HG02610 (cell line): ENCODE measurements at regions not wholly inside any gene's neighbourhood (a gene's known extent, or its start where the extent isn't known, plus 50 kb on each side); places are given as distances from the start of the nearest gene placed in this dataset.
"Not testable (repeated sequence)": the region's sequence is repeated elsewhere in the genome, so short reads cannot be mapped to it uniquely, and the experiment has no call there.

ENCODE experiments used
- ATAC-seq: cut with Tn5 transposase; IDR thresholded peaks from one replicate; pipeline ENCODE4 v1.9.1; 2021; ENCODE audit warnings: mild to moderate bottlenecking, moderate library complexity; ENCODE audit not compliant: unreplicated experiment

GRCh38 chr2:107428781-107429180 lies 397.9 kb upstream of the RGPD4 start:
- no peak for ATAC-seq

GRCh38 chr2:107430006-107430405 lies 396.7 kb upstream of the RGPD4 start:
- ATAC-seq, result no peak

GRCh38 chr2:107430596-107431266 lies 396.0 kb upstream of the RGPD4 start:
- ATAC-seq, result no peak

DNA sequence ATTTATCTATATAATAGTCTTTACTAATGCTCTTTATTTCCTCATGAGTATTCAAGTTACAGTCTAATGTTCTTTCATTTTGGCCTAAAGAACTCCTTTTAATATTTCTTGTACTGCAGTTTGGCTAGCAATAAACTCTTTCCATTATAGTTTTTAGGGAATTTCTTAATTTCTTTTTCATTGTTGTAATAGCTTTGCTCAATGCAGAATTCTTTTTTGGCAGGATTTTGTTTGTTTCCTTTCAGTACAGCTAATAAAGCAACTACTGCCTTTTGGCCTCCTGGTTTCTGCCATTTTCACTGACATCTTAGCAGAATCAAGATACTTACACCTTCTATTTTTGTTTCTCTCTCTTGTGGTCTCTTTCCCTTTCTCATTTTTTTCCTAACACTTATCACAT lies 390.4 kb upstream of the RGPD4 start:
- ATAC-seq, result no peak

GRCh38 chr2:107437265-107437664 lies 389.4 kb upstream of the RGPD4 start:
- ATAC-seq, result no peak

GRCh38 chr2:107437807-107438206 lies 388.9 kb upstream of the RGPD4 start:
- no peak for ATAC-seq

- no peak for ATAC-seq
Measured at GRCh38 chr2:107448160-107448559, 378.5 kb upstream of the RGPD4 start.

DNA sequence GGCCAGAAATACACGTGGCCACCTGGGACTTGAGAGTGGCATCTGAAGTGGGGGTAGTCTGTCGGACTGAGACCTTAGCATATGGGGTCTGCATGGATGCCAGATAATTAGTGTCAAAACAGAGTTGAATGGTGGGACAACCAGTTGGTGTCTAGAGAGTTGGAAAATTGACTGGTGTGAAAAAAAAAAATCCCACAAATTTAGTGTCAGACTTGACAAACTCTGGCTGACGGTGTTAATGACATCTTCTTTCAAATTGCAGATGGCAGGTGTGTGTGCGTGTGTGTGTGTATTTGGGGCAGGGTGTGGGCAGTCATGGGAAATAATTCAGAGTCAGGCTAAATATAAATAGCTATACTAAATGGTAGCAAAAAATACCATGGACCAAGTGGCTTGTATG lies 365.4 kb upstream of the RGPD4 start:
- no peak for ATAC-seq

DNA sequence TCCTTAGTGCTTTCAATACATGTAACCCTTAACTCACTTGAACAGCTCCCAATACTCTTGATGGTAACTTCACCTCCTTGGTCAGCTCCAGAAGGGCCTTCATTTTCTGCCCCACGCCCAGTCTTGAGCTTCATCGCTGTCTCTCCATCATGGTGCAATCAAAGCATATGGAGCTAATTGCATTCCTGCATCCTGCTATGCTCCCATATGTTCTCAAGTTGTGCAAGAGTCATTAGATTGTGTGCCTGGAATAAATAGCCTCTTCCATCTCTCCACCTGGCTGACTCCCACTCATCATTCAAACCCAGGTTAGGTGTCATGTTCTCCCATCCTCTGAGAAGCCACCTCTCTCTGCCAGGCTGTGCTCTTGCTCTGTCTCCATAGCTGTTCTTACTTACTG lies 364.5 kb upstream of the RGPD4 start:
- no peak for ATAC-seq

DNA sequence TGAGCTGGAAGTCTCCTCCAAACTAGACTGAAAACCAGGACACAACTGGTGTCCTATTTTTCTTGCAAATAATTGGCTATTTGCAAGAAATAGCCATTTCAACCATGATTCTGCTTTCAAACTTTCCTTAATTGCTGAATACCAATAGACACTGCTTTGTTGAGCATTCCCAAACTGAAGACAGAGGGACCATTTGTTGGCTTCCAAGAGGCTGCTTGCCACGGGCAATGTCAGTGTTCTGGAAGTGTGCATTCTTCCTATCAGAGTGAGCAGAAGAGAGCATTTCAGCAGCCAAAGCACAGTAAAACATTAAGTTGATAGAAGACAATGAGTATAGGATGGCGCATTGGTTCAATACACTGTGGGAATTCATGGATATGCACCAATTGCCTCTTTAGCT lies 360.5 kb upstream of the RGPD4 start:
- no peak for ATAC-seq

DNA sequence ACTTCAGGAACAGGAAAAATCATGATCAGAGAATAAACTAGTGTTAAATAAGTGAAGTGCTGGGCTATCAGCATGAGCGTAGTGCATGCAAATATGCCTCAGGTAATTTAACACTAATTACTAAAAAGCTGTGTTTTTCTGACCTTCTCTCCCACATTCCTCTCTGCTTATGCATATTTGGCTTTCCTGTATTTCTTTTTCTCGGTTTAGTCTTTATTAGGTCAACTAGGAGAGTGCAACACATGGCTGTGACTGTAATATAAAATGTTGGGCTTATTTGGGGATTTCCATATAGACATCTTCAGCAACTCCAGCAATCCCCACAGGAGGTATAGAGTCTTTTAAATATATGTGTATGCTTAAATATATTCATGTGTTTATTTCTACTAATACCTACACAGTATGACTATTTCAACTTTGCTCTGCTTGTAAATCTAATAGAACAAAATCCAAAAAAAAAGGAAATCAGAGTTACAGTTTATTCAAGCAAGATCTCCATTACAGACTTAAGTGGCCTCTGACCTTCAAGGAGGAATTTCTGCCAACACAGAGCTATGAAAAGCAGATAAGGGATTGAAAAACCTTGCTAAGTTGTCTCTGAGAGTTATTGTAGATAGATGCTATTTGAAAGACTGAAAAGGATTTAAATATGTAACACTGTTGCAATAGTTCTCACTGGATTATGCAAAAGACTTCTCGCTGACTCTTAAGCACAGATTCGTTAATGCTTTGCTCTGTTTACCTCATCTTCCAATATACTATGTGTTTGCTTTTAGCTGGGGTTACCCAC lies 359.5 kb upstream of the RGPD4 start:
- no peak for ATAC-seq

- no peak for ATAC-seq
Measured at GRCh38 chr2:107469437-107469995, 357.2 kb upstream of the RGPD4 start.

- no peak for ATAC-seq
Measured at GRCh38 chr2:107473150-107473549, 353.5 kb upstream of the RGPD4 start.

DNA sequence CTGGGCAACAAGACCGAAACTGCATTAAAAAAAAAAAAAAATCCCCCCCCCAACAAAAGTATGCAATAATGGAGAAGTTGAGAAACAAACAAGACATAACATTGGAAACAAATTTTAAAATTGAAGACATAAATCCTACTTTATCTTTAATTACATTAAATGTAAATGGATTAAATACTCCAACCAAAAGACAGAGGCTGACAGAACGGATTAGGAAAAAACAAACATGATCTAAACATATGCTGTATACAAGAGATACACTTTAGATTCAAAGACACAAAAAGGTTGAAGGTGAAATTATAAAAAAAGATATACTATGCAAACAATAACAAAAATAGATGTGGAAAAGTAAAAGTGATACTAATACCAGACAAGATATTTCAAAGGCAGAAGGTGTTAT lies 350.8 kb upstream of the RGPD4 start:
- no peak for ATAC-seq

DNA sequence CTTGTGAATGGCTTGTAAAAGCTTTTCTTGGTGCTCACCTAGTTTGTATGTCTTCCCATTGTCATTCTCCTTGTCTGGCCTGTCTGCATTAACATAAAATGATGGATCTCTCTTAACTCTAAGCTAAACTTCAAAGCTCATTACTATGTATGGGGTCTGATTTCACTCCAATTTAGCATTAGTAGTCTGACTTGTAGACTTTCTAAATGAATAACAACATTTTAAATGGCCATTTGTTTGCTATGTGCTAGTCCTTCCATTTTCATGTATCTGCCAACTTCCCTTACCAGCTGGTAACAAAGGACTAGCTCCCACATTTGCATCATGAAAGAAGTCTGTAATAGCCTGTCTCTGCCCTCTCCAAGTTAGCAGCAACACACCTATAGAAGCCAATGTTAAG lies 324.2 kb upstream of the RGPD4 start:
- no peak for ATAC-seq

DNA sequence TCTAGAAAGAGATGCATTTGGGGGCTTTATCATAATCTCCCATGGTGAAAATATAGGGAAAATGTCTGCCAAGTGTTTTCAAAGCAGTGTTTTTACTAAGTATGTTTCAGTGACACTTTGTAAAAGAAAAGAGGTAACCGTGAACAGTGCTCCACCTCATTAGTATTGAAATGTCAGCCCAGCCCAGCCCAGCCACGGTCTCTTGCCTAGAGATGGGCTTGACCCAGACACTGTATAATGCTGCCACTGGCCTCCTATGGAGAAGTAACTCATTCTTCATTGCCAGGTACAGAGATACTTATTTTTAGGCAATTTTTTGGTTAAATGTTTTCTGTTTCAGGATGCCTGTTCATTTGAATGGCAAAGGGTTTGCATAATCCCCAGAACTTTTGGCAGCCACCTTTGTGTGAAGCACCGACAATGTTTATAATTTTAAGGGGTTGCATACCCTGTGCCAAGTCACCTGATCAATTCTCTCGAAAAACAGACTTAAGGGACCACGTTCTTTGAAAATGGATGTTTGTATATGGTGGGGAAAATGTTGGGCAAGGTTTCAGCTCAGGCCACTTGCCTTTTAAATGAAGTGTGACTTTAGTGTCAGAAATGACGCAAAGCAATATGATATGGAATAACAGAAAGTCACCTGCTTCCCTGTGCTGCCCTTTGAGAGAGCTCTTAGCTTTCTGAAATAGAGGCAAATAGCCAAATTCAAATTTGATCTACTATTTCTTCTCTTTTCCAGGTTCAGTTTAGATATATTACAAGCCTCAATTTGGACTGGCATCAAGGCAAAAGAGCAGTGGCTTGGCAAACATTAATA lies 314.5 kb upstream of the RGPD4 start:
- ATAC-seq, result no peak

- ATAC-seq, result no peak
Measured at GRCh38 chr2:107525406-107525805, 301.3 kb upstream of the RGPD4 start.

GRCh38 chr2:107529146-107529545 lies 297.5 kb upstream of the RGPD4 start:
- ATAC-seq, result no peak

DNA sequence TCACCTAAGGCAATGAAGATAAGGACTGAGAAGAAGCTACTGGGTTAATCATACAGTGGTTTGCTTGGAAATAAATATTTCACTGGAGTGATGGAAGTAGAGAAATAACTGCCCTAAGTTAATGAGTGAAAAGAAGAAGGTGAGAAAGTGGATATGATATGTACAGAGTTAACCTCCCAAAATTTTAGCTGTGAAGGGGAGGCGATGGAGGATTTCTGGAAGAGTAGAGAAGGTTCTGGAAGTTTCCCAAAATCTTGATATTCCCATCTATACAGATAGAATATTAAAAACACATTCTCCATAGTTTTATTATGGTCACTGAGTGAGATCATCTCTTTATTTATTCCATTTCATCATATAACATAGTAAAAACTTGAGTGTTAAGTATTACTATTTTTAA lies 296.6 kb upstream of the RGPD4 start:
- ATAC-seq, result no peak

- no peak for ATAC-seq
Measured at GRCh38 chr2:107534926-107535325, 291.8 kb upstream of the RGPD4 start.

DNA sequence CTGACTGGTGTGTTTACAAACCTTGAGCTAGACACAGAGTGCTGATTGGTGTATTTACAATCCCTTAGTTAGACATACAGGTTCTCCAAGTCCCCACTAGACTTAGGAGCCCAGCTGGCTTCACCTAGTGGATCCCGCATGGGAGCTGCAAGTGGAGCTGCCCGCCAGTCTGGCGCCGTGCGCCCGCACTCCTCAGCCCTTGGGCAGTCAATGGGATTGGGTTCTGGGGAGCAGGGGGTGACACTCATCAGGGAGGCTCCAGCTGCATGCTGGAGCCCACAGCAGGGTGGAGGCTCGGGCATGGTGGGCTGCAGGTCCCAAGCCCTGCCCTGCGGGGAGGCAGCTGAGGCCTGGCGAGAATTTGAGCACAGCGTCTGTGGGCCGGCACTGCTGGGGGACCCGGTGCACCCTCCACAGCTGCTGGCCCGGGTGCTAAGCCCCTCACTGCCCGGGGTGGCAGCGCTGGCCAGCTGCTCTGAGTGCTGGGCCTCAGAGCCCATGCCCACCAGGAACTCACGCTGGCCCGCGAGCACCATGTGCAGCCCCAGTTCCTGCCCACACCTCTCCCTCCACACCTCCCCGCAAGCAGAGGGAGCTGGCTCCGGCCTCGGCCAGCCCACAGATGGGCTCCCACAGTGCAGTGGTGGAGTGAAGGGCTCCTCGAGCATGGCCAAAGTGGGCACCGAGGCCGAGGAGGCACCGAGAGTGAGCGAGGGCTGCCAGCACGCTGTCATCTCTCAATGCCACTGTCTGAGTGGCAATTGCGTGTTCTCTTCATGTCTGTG lies 290.6 kb upstream of the RGPD4 start:
- ATAC-seq, result not testable (repeated sequence)
